HT1080 (cell line): ENCODE measurements at regions not wholly inside any gene's neighbourhood (a gene's known extent, or its start where the extent isn't known, plus 50 kb on each side); places are given as distances from the start of the nearest gene placed in this dataset.
A peak's percentile ranks its signal among the peaks of the same experiment; 100 is the strongest.
"Not testable (repeated sequence)": the region's sequence is repeated elsewhere in the genome, so short reads cannot be mapped to it uniquely, and the experiment has no call there.

ENCODE experiments used
- DNase-seq: peaks from one replicate; pipeline ENCODE4 v3.0.0-alpha.2; 2015; ENCODE audit warnings: low read depth

DNA sequence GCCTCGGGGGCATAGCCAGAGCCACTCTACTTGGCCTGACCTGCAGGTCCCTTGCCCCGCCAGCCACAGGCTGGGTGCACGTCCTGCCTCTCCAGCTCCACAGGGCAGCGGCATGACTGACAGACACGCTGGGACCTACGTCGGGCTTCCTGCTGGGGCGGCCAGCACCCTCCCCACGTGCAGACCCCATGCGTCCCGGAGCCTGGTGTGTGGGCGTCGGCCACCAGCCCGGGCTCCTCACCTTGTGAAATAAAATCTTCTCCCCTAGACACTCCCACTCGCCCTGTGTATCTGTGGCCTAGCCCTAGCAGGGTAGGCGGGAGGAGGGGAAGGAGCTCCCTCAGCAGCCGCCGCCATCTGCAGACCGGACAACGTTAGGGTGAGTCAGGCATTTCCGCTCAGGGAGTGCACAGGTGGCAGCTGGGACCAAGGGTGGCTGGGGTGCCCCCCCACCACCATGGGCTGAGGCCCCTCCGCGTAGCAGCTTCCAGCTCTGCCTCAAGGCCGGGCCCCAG lies 119.5 kb downstream of the IGLL1 start:
- DNase-seq = peak; percentile 20

DNA sequence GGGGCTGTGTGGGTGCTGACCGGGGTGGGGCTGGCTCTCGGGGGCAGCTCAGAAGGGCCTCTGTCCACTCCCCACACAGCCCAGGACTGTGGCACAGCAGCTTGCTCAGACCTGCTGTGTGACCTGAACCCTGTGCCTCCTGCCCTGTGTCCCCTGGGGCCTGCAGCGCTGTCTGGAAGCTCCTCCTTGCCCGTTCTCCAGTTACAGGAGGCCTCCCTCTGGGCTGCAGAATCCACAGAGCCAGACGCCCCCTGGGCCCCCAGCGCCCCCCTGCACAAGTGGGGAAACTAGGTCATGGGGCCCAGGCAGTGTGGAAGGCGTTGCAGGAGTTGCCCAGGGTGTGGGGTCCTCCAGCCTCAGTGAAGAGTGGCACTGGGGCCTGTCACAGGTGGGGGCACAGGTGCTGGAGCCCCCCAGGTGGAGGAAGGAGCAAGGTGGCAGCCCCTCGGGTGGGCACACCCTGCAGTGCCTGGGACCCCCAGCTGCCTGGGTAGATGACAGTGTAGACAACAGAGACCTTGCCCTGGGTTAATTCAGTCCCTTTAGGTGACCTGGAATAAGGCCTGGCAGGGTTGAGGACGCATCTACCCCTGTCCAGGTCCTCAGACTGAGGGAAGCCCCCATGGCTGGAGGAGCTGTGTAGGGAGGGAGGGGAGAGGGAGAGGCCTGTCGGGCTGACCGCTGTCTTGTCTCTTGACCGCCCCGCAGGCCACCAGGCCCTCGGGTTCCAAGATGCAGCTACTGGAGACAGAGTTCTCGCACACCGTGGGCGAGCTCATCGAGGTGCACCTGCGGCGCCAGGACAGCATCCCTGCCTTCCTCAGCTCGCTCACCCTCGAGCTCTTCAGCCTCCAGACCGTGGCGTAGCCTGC lies 120.2 kb downstream of the IGLL1 start:
- DNase-seq = not testable (repeated sequence)

- no peak for DNase-seq
Measured at GRCh38 chr22:23458663-23459541, 121.2 kb downstream of the IGLL1 start.

- DNase-seq = no peak
Measured at GRCh38 chr22:23457380-23457985, 122.6 kb downstream of the IGLL1 start.

DNA sequence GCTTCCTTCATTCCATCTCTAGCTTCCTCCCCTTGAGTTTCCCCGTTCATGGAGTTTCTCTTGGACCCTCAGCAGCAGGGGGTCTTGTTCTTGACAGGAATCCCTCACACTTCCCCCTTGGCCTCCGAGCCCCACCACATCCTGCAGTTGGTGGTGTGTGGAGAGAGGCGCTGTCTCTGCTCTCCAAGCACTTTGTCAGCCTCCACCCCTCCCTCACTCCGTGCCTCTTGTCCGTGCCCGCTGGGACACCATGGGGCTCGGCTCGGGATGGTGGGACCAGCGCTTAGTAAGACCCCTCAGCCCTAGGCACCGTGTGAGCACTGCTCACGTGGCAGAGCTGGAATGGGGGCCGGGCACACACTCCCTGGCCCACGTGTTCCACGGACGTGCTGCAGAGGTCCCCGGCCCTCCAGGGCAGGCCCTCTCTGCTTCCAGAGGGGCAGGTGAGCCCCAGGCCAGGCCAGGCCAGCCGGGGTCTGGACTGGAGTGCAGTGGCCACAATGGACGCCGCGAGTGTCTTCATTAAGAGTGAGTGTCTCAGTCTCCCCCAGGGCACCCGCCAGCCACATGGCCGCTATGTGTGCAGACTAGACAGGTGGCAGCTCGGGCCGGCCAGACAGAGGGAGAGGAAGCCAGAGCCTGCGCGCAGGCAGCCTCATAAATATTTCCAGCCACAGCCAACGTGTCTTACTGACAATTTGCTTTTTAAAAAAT lies 123.3 kb downstream of the IGLL1 start:
- not testable (repeated sequence) for DNase-seq

- not testable (repeated sequence) for DNase-seq
Measured at GRCh38 chr22:23454345-23454744, 125.7 kb downstream of the IGLL1 start.

- no peak for DNase-seq
Measured at GRCh38 chr22:23453277-23453676, 126.8 kb downstream of the IGLL1 start.

GRCh38 chr22:23452231-23453010 lies 127.7 kb downstream of the IGLL1 start:
- no peak for DNase-seq

GRCh38 chr22:23451452-23452230 lies 128.4 kb downstream of the IGLL1 start:
- not testable (repeated sequence) for DNase-seq

GRCh38 chr22:23450821-23451220 lies 129.3 kb downstream of the IGLL1 start:
- not testable (repeated sequence) for DNase-seq

DNA sequence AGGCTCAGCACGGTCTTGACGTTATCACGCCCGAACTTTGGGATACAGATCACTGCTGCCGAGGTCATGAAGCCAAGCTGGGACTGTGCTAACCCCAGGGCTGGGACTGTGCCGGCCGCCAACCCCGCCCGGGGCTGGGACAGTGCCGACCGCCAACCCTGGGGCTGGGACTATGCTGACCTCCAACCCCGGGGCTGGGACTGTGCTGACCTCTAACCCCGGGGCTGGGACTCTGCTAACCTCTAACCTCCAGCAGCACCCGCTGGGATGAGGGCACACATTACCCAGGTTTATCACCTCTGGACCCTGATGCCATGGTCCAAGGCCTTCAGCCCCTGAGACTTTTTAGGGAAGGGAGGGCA lies 129.7 kb downstream of the IGLL1 start:
- DNase-seq = no peak

DNA sequence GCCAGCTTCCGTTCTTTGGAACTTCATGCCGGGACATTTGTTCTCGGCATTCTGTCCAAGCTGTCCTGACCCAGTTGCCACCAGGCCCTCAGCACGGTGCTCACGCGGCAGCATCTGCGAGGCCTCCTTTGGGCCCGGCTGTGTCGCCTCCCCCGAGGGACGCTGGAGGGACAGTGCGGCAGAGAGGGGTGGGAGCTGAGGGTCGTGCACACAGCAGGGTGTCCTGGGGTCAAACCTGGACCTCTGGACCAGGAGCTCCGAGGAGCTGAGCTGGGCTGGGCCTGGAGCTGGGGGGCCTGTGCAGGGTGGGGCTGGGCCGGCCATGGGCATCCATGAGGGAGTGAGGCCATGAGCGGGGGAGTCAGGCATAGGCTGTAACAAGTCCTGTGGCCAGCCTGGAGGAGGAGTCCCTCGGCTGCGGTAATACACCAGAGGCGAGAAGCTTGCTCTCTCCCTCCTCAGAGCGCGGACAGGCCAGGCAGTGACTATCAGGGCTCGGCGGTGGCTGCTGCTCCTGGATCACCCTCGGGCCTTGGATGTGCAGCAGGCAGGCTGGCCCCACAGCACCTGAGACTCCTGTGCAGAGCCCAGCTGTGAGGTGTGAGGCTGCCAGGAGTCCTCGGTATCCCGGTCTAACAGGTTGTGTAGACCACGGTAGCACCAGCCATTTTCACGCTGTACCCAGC lies 130.2 kb downstream of the IGLL1 start:
- not testable (repeated sequence) for DNase-seq

DNA sequence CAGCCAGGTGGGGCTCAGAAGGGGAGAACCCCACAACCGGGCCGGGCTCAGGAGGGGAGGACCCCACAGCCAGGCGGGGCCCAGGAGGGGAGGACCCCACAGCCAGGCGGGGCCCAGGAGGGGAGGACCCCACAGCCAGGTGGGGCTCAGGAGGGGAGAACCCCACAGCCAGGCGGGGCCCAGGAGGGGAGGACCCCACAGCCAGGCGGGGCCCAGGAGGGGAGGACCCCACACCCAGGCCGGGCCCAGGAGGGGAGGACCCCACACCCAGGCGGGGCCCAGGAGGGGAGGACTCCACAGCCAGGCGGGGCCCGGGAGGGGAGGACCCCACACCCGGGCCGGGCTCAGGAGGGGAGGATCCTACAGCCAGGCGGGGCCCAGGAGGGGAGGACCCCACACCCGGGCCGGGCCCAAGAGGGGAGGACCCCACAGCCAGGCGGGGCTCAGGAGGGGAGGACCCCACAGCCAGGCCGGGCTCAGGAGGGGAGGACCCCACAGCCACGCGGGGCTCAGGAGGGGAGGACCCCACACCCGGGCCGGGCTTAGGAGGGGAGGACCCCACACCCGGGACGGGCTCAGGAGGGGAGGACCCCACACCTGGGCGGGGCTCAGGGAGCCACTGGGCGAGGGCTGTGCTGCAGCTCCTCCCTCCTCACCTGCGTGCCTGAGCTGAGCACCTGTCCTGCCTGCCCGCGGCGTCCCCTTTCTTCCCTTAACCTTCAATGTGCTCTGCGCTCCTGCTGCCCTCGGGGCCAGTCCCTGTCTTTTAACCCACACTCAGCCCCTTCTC lies 131.4 kb downstream of the IGLL1 start:
- DNase-seq = not testable (repeated sequence)

- no peak for DNase-seq
Measured at GRCh38 chr22:23446796-23447350, 133.2 kb downstream of the IGLL1 start.

GRCh38 chr22:23446194-23446593 lies 133.9 kb downstream of the IGLL1 start:
- DNase-seq = not testable (repeated sequence)

DNA sequence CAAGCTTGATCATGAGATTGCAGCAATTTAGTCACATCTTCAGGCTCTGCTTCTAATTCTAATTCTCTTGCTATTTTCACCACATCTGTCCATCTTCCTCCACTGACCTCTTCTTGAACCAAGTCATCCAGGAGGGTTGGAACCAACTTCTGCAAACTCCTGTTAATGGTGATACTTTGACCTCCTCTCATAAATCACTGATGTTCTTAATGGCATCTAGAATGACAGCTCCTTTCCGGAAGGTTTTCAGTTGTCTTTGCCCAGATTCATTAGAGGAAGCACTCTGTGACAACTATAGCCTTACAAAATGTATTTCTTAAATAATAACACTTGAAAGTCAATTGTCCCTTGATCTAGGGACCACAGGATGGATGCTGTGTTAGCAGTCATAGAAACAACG lies 136.2 kb downstream of the IGLL1 start:
- DNase-seq = not testable (repeated sequence)

DNA sequence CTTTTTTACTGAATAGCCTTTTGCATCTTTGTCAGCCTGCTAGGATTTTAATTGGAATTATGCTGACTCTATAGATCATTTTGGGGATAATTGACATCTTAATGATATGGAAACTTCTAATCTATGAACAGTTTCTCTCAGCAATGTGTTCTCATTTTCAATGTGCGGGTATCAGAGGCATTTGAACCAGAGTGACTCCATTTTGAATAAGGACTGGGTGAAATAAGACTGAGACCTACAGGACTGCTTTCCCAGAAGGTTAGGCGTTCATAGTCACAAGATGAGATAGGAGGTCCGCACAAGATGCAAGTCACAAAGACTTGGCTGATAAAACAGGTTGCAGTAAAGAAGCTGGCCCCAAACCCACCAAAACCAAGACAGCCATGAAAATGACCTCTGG lies 140.5 kb downstream of the IGLL1 start:
- not testable (repeated sequence) for DNase-seq

GRCh38 chr22:23438216-23438615 lies 141.9 kb downstream of the IGLL1 start:
- no peak for DNase-seq
